DOHH2 (cell line): ENCODE measurements at regions not wholly inside any gene's neighbourhood (a gene's known extent, or its start where the extent isn't known, plus 50 kb on each side); places are given as distances from the start of the nearest gene placed in this dataset.

Experiments used
- EZH2phosphoT487 ChIP-seq: fragments of 200-600 bp; sonication (generic); IDR thresholded peaks from 2 replicates; pipeline ENCODE4 v1.6.1; 2017; ENCODE audit warnings: borderline replicate concordance, mild to moderate bottlenecking, antibody characterized with exemption, low read length, moderate library complexity, mixed read lengths
- TF ChIP-seq, protein P1 (sequence below): fragments of 200-600 bp; sonication (generic); IDR thresholded peaks from one replicate; pipeline ENCODE4 v1.5.1; 2014; ENCODE audit warnings: antibody characterized with exemption, mild to moderate bottlenecking, low read depth, low read length; ENCODE audit not compliant: poor library complexity, severe bottlenecking

DNA sequence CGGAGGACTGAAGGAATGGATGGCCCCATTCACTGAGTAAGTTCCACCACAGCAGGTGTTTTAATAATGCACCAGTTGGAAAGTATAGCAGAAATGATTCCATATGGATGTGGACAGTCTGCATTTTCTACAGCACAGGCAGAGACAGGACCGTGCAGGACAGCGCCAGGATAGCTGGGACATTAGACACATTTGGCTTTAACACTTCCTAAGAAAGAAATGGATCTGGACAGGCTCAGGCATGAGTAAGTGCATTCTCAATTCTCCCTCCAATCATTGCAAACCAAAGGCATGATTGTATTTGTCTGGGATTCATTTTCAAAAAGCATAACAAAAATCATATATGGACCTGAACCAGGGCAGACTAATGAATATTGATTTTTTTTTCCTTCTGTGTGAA is 233.0 kb upstream of the POU2AF2 start:
- TF ChIP-seq, protein P1, sequence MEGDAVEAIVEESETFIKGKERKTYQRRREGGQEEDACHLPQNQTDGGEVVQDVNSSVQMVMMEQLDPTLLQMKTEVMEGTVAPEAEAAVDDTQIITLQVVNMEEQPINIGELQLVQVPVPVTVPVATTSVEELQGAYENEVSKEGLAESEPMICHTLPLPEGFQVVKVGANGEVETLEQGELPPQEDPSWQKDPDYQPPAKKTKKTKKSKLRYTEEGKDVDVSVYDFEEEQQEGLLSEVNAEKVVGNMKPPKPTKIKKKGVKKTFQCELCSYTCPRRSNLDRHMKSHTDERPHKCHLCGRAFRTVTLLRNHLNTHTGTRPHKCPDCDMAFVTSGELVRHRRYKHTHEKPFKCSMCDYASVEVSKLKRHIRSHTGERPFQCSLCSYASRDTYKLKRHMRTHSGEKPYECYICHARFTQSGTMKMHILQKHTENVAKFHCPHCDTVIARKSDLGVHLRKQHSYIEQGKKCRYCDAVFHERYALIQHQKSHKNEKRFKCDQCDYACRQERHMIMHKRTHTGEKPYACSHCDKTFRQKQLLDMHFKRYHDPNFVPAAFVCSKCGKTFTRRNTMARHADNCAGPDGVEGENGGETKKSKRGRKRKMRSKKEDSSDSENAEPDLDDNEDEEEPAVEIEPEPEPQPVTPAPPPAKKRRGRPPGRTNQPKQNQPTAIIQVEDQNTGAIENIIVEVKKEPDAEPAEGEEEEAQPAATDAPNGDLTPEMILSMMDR = no peak
- TF ChIP-seq EZH2phosphoT487 = no peak
